Naive thymus-derived CD8-positive, alpha-beta T cell (primary cell): ENCODE measurements at regions not wholly inside any gene's neighbourhood (a gene's known extent, or its start where the extent isn't known, plus 50 kb on each side); places are given as distances from the start of the nearest gene placed in this dataset.

ENCODE experiments used
- ATAC-seq, 2 donors: fragments of 150-1000 bp; cut with Tn5 transposase in 1 of 2; sonication (Bioruptor Pico), chemical (Tn5 transposase) in 1 of 2; 1 replicate in 1 of 2; 2 replicates in 1 of 2; pipeline ENCODE4 v1.10.0; 2021; ENCODE audit warnings: mild to moderate bottlenecking in 2 of 2, moderate library complexity in 2 of 2
- POLR2A ChIA-PET: fragments of 350-600 bp; sonication (Branson Sonifier 250); formaldehyde crosslinking; loops from one replicate; lab custom pipeline; 2021; ENCODE audit warnings: antibody characterized with exemption; lab: Charles Lee
- DNase-seq, 10 donors: peaks; one replicate each; pipeline versions ENCODE4 v3.0.0 to v3.0.0-alpha.2; 2020 to 2022
- H3K27ac Mint-ChIP-seq, 10 donors: one replicate each; pipeline ENCODE4 v1.8.0; 2020 to 2022; ENCODE audit warnings: mild to moderate bottlenecking in 10 of 10, mixed read lengths in 10 of 10, moderate library complexity in 4 of 10, inconsistent platforms in 1 of 10
- H3K27me3 Mint-ChIP-seq, 5 donors: one replicate each; pipeline ENCODE4 v1.8.0; 2021 to 2022; ENCODE audit warnings: mixed read lengths in 5 of 5
- H3K36me3 Mint-ChIP-seq, 3 donors: one replicate each; pipeline ENCODE4 v1.8.0; 2020 to 2022; ENCODE audit warnings: mixed read lengths in 3 of 3, mild to moderate bottlenecking in 2 of 3, inconsistent platforms in 1 of 3
- H3K4me1 Mint-ChIP-seq, 4 donors: one replicate each; pipeline ENCODE4 v1.8.0; 2021 to 2022; ENCODE audit warnings: mixed read lengths in 4 of 4
- H3K4me3 Mint-ChIP-seq, 10 donors: one replicate each; pipeline ENCODE4 v1.8.0; 2020 to 2022; ENCODE audit warnings: mild to moderate bottlenecking in 10 of 10, mixed read lengths in 10 of 10, moderate library complexity in 6 of 10, inconsistent platforms in 1 of 10
- H3K9me3 Mint-ChIP-seq, 9 donors: one replicate each; pipeline ENCODE4 v1.8.0; 2020 to 2022; ENCODE audit warnings: mixed read lengths in 9 of 9, mild to moderate bottlenecking in 3 of 9, inconsistent platforms in 1 of 9, moderate library complexity in 1 of 9

GRCh38 chr5:171575808-171576207, 156.4 kb downstream of the FGF18 start:
- H3K36me3 Mint-ChIP-seq = no peaks in the 10 kb centered on the region
- ATAC-seq (no peak), DNase-seq (no peak)
- no peak overlapping the region for H3K27ac Mint-ChIP-seq
- no peak overlapping the region for H3K4me3 Mint-ChIP-seq
- H3K27me3 Mint-ChIP-seq = peaks cover 1 to 47% (median 20%) of the 10 kb centered on the region in 5 donors
- peaks cover 0 to 25% (median 11%) of the 10 kb centered on the region in 9 donors for H3K9me3 Mint-ChIP-seq
- POLR2A ChIA-PET = no interaction called here
- peaks cover 0 to 2% (median 0%) of the 10 kb centered on the region in 4 donors for H3K4me1 Mint-ChIP-seq

GRCh38 chr5:171577042-171577758, 157.8 kb downstream of the FGF18 start:
- Mint-ChIP-seq H3K4me3 (no peak overlapping the region), H3K4me1 (peaks cover 0 to 2% (median 0%) of the 10 kb centered on the region in 4 donors), H3K27me3 (peaks cover 0 to 36% (median 14%) of the 10 kb centered on the region in 5 donors), H3K9me3 (peaks cover 0 to 14% (median 7%) of the 10 kb centered on the region in 9 donors), H3K27ac (no peak overlapping the region), H3K36me3 (no peaks in the 10 kb centered on the region)
- POLR2A ChIA-PET = no interaction called here
- DNase-seq (no peak), ATAC-seq (no peak)

- Mint-ChIP-seq H3K4me3 (no peak overlapping the region), H3K9me3 (peaks cover 0 to 11% (median 4%) of the 10 kb centered on the region in 9 donors), H3K4me1 (peaks cover 0 to 2% (median 0%) of the 10 kb centered on the region in 4 donors), H3K27me3 (peaks cover 0 to 26% (median 14%) of the 10 kb centered on the region in 5 donors), H3K36me3 (no peaks in the 10 kb centered on the region), H3K27ac (no peak overlapping the region)
- POLR2A ChIA-PET = no interaction called here
- ATAC-seq = no peak
- no peak for DNase-seq
Measured at GRCh38 chr5:171578049-171578828, 158.8 kb downstream of the FGF18 start.

- ATAC-seq (no peak), DNase-seq (no peak)
- peaks cover 0 to 2% (median 0%) of the 10 kb centered on the region in 4 donors for H3K4me1 Mint-ChIP-seq
- no peak overlapping the region for H3K4me3 Mint-ChIP-seq
- no peak overlapping the region for H3K27ac Mint-ChIP-seq
- POLR2A ChIA-PET = no interaction called here
- H3K9me3 Mint-ChIP-seq = peaks cover 0 to 11% (median 4%) of the 10 kb centered on the region in 9 donors
- no peaks in the 10 kb centered on the region for H3K36me3 Mint-ChIP-seq
- peaks cover 0 to 26% (median 14%) of the 10 kb centered on the region in 5 donors for H3K27me3 Mint-ChIP-seq
Measured at GRCh38 chr5:171578829-171579491, 159.5 kb downstream of the FGF18 start.

DNA sequence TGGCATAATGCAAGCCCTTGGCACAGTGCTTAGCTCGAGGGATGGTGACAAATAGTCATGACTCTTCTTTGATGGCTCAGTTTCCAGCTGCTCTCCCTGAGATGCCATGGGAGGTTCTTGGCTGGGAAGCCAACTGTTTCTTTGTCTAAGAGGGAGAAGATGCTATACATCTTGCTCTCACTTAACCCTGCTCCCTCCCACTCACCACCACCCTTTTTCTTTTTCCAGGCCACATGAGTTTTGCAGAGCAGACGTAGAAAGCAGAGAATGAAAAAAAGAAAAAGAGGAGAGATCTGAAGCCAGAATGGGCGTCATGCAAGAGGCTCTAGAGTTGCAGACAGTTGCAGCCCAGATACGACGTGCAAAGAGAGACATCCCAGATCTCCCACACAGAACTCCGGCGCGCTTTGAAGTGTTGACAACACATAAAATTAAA, 160.5 kb downstream of the FGF18 start:
- Mint-ChIP-seq H3K36me3 (no peaks in the 10 kb centered on the region), H3K4me1 (peaks cover 0 to 2% (median 0%) of the 10 kb centered on the region in 4 donors), H3K4me3 (no peak overlapping the region), H3K27ac (no peak overlapping the region), H3K9me3 (peaks cover 0 to 11% (median 4%) of the 10 kb centered on the region in 9 donors), H3K27me3 (peaks cover 6 to 20% (median 12%) of the 10 kb centered on the region in 5 donors)
- no peak for DNase-seq
- POLR2A ChIA-PET = no interaction called here
- ATAC-seq = no peak

GRCh38 chr5:171580502-171581265, 161.2 kb downstream of the FGF18 start:
- H3K4me3 Mint-ChIP-seq = no peak overlapping the region
- no peak for ATAC-seq

DNA sequence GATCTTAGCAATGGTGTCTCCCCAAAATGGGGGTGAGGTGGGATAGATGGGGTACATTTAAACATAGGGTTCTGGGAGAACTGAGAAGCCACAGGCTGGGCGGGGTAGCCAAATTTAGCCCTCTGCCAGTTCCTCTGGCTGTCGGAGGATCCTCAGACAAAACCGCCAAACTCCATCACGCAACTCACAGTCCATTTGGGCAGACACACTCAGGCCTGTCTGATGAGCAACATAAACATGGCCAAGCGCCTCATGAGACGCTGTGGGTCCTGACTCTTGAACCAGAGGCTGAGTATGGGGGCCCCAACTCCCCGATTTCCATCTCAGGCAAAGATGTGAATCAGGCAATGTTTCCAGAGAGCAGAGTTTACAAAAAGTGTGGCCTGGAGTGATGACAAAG, 162.3 kb downstream of the FGF18 start:
- Mint-ChIP-seq H3K4me3 (no peak overlapping the region), H3K27me3 (peaks cover 4 to 12% (median 8%) of the 10 kb centered on the region in 5 donors), H3K36me3 (no peaks in the 10 kb centered on the region), H3K27ac (no peak overlapping the region), H3K9me3 (no peaks in the 10 kb centered on the region), H3K4me1 (no peaks in the 10 kb centered on the region)
- DNase-seq (no peak), ATAC-seq (no peak)
- POLR2A ChIA-PET = no interaction called here

More at GRCh38 chr5:171580502-171581265, 161.2 kb downstream of the FGF18 start:
- Mint-ChIP-seq H3K9me3 (peaks cover 0 to 11% (median 4%) of the 10 kb centered on the region in 9 donors), H3K27ac (no peak overlapping the region), H3K4me1 (peaks cover 0 to 2% (median 0%) of the 10 kb centered on the region in 4 donors), H3K36me3 (no peaks in the 10 kb centered on the region), H3K27me3 (peaks cover 7 to 16% (median 9%) of the 10 kb centered on the region in 5 donors)
- POLR2A ChIA-PET = no interaction called here
- DNase-seq = no peak

DNA sequence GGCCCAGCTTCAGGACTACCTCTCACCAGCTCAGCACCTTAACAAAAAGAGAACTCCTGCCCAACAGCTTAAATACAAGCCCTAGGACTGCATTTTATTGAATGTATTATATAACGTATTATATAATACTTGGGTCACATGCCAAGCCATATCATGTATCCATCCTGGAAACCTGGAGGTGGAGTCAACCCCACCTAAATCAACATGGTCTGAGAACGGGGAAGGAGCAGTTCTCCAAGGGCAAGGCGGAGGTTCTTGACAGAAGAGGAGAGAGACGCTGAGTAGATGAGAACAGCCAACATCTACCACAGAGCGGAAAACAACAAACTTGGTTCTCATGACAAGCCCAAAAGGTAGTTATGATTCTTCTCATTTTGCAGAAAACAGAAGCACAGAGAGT, 163.4 kb downstream of the FGF18 start:
- peaks cover 6 to 13% (median 10%) of the 10 kb centered on the region in 5 donors for H3K27me3 Mint-ChIP-seq
- H3K4me3 Mint-ChIP-seq = no peak overlapping the region
- ATAC-seq = no peak
- H3K27ac Mint-ChIP-seq = no peak overlapping the region
- POLR2A ChIA-PET = no interaction called here
- no peaks in the 10 kb centered on the region for H3K4me1 Mint-ChIP-seq
- no peak for DNase-seq
- H3K9me3 Mint-ChIP-seq = no peaks in the 10 kb centered on the region
- no peaks in the 10 kb centered on the region for H3K36me3 Mint-ChIP-seq

DNA sequence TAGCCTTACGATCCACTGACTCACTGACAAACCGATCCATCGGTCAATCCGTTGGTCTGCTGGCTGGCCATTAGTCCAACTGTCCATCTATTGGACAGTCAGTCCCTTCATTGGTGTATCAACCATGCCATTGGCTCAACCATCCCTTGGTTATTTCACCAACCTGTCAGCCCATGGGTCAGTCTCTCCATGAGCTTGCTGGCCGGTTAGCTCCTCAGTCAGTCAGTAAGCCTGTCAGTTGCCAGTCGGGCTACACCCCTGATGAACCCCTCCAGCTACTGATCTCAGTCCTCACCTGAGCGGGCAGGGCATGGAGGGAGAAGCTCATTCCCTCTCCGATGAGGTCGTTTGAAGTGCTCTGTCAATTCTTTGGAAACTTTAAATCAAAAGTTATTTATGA, 166.5 kb downstream of the FGF18 start:
- POLR2A ChIA-PET = no interaction called here
- H3K27ac Mint-ChIP-seq = no peak overlapping the region
- H3K4me3 Mint-ChIP-seq = no peak overlapping the region
- H3K27me3 Mint-ChIP-seq = peaks cover 10 to 13% (median 11%) of the 10 kb centered on the region in 5 donors
- no peak for ATAC-seq
- H3K4me1 Mint-ChIP-seq = no peaks in the 10 kb centered on the region
- H3K36me3 Mint-ChIP-seq = no peaks in the 10 kb centered on the region
- DNase-seq = no peak
- H3K9me3 Mint-ChIP-seq = no peaks in the 10 kb centered on the region

GRCh38 chr5:171586436-171586835, 167.0 kb downstream of the FGF18 start:
- Mint-ChIP-seq H3K4me3 (no peak overlapping the region), H3K9me3 (no peaks in the 10 kb centered on the region), H3K27ac (no peak overlapping the region), H3K36me3 (no peaks in the 10 kb centered on the region), H3K27me3 (peaks cover 10 to 17% (median 11%) of the 10 kb centered on the region in 5 donors), H3K4me1 (no peaks in the 10 kb centered on the region)
- DNase-seq (no peak), ATAC-seq (no peak)
- POLR2A ChIA-PET = no interaction called here

DNA sequence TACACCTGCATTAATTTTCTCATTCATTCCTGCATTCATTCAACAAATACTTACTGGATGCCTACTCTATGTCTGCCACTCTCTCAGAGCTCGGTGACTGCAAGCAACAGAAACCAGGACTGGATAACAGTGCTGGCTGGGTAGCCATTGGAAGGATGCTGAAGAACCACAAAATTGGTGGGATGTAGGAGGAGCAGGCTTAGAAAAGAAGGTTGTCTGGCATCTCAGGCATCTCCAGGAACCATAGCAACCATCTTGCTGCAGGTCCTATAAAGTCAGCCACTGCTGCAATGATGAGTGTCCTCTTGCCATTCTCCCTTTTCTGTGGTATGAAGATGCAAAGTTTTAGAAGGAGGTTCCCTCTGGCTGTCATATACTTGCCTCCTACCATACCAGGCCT, 168.6 kb downstream of the FGF18 start:
- Mint-ChIP-seq H3K9me3 (no peaks in the 10 kb centered on the region), H3K27me3 (peaks cover 10 to 17% (median 12%) of the 10 kb centered on the region in 5 donors), H3K27ac (no peak overlapping the region), H3K36me3 (no peaks in the 10 kb centered on the region), H3K4me1 (no peaks in the 10 kb centered on the region), H3K4me3 (no peak overlapping the region)
- DNase-seq (no peak), ATAC-seq (no peak)
- POLR2A ChIA-PET = no interaction called here

- H3K4me1 Mint-ChIP-seq = no peaks in the 10 kb centered on the region
- H3K27me3 Mint-ChIP-seq = peaks cover 10 to 17% (median 12%) of the 10 kb centered on the region in 5 donors
- ATAC-seq = no peak
- no peaks in the 10 kb centered on the region for H3K36me3 Mint-ChIP-seq
- no peaks in the 10 kb centered on the region for H3K9me3 Mint-ChIP-seq
- DNase-seq = no peak
- H3K27ac Mint-ChIP-seq = no peak overlapping the region
- POLR2A ChIA-PET = no interaction called here
- no peak overlapping the region for H3K4me3 Mint-ChIP-seq
Measured at GRCh38 chr5:171588790-171589189, 169.3 kb downstream of the FGF18 start.
